ENCODE measurements at regions not wholly inside any gene's neighbourhood (a gene's known extent, or its start where the extent isn't known, plus 50 kb on each side); places are given as distances from the start of the nearest gene placed in this dataset.

DNA sequence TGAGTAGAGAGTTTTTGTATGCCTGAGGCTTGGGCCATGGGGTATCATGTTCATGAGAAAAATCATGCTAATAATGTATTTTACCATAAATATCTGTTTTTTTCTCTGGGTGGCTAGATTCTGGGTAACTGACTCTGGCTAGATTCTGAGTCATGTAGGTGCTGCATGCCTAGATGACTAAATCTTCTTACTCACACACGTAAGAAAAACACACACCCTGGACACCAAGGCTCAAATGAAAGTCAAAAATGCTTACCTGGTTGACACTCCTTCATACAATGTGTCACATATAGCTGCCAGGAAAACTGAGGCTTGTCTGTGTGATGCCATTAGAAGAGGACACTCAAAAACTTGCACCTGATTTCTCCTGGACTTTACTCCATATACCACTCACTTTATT is 597.4 kb upstream of the SLITRK1 start:
- Histone ChIP-seq H3F3A (ENCODE audit: insufficient read depth, low read depth) (no peaks in the 10 kb centered on the region), H3K9me3 (ENCODE audit: insufficient read depth, low read depth) (no peaks in the 10 kb centered on the region), H3K27ac (no peak overlapping the region), H2AFZ (no peak overlapping the region), H3K27me3 (ENCODE audit: insufficient read depth, low read depth) (no peaks in the 10 kb centered on the region), H3K9me2 (ENCODE audit: insufficient read depth) (no peaks in the 10 kb centered on the region), H3K79me2 (ENCODE audit: low read depth) (no peaks in the 10 kb centered on the region), H4K20me1 (ENCODE audit: insufficient read depth) (no peaks in the 10 kb centered on the region; the same call in 1 of the 2 replicates), H3K4me1 (replicated peaks; ENCODE audit: insufficient read depth) (no peaks in the 10 kb centered on the region), H3K4me3 (no peak overlapping the region), H3K4me2 (no peak overlapping the region), H3K36me3 (ENCODE audit: low read depth) (no peaks in the 10 kb centered on the region)
- no peak for DNase-seq
- ChIA-PET POLR2A (ENCODE audit: unreplicated experiment) (no interaction called here), CTCF (no interaction called here)
- no peak for TF ChIP-seq EZH2 (IDR thresholded peaks at IDR 0.05; ENCODE audit: low read depth)
- TF ChIP-seq, protein P1, sequence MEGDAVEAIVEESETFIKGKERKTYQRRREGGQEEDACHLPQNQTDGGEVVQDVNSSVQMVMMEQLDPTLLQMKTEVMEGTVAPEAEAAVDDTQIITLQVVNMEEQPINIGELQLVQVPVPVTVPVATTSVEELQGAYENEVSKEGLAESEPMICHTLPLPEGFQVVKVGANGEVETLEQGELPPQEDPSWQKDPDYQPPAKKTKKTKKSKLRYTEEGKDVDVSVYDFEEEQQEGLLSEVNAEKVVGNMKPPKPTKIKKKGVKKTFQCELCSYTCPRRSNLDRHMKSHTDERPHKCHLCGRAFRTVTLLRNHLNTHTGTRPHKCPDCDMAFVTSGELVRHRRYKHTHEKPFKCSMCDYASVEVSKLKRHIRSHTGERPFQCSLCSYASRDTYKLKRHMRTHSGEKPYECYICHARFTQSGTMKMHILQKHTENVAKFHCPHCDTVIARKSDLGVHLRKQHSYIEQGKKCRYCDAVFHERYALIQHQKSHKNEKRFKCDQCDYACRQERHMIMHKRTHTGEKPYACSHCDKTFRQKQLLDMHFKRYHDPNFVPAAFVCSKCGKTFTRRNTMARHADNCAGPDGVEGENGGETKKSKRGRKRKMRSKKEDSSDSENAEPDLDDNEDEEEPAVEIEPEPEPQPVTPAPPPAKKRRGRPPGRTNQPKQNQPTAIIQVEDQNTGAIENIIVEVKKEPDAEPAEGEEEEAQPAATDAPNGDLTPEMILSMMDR (conservative IDR thresholded peaks at IDR 0.05) = no peak
- BruUV-seq (replicated peaks) = no TSS peak
- intact Hi-C loops (cut with micrococcal nuclease; ENCODE audit: unreplicated experiment) = no loop called here

DNA sequence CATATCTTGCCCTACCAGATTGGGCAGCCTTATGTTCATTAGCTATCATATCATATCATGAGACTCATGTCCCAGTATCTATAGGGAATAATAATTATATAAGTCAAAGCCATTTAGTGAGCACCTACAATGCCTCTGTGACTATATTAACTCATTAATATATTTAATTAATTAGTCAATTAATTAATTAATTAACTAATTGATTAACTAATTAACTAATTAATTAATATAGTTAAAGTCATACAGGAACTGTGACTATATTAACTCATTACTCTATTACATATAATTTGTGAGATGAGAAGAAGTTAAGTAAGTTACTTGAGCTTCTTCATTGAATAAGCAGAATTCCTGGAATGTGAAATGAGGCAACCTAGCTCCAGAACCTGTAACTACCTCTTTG is 588.3 kb upstream of the SLITRK1 start:
- BruUV-seq (replicated peaks) = no TSS peak
- CTCF ChIA-PET = no interaction called here

DNA sequence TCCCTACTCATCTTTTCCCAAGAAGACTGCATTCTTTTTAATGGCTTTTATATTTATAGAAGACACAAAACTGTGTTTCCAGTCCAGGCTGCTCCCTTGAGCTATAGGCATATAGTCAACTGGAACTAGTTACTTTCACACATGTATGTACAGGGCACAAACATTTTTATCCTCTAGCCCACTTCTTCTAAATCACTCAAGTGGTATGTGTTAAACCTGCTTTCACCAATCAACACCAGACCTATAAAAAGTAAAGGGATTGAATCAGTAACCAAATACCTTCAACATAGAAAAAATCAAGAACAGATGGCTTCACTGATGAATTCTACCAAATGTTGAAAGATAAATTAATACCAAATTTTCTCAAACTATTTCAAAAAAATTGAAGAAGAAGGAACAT is 584.2 kb upstream of the SLITRK1 start:
- intact Hi-C loops (cut with micrococcal nuclease; ENCODE audit: unreplicated experiment) = no loop called here
- ChIA-PET POLR2A (ENCODE audit: unreplicated experiment) (no interaction called here), CTCF (no interaction called here)
- no peak for DNase-seq
- no peaks in the 10 kb centered on the region for H3K79me2 ChIP-seq (ENCODE audit: low read depth)
- H3K9me2 ChIP-seq (ENCODE audit: insufficient read depth) = no peaks in the 10 kb centered on the region
- no peak overlapping the region for H2AFZ ChIP-seq
- no peak overlapping the region for H3K4me2 ChIP-seq
- no peaks in the 10 kb centered on the region for H3K27me3 ChIP-seq (ENCODE audit: insufficient read depth, low read depth)
- no peaks in the 10 kb centered on the region for H3K4me1 ChIP-seq (replicated peaks; ENCODE audit: insufficient read depth)
- BruUV-seq (replicated peaks) = no TSS peak
- H3K9me3 ChIP-seq (ENCODE audit: insufficient read depth, low read depth) = no peaks in the 10 kb centered on the region
- H3K27ac ChIP-seq = no peak overlapping the region
- TF ChIP-seq EZH2 (IDR thresholded peaks at IDR 0.05; ENCODE audit: low read depth) = no peak
- TF ChIP-seq, protein P1 (conservative IDR thresholded peaks at IDR 0.05) = no peak
- no peaks in the 10 kb centered on the region for H3K36me3 ChIP-seq (ENCODE audit: low read depth)
- no peaks in the 10 kb centered on the region for H4K20me1 ChIP-seq (ENCODE audit: insufficient read depth)
- no peak overlapping the region for H3K4me3 ChIP-seq
- H3F3A ChIP-seq (ENCODE audit: insufficient read depth, low read depth) = no peaks in the 10 kb centered on the region

More for the DNA sequence above, 588.3 kb upstream of the SLITRK1 start:
- H3K4me3 ChIP-seq = no peak overlapping the region
- intact Hi-C loops (cut with micrococcal nuclease; ENCODE audit: unreplicated experiment) = no loop called here
- no peaks in the 10 kb centered on the region for H3K9me3 ChIP-seq (ENCODE audit: insufficient read depth, low read depth)
- H3K36me3 ChIP-seq (ENCODE audit: low read depth) = no peaks in the 10 kb centered on the region
- H2AFZ ChIP-seq = no peak overlapping the region
- POLR2A ChIA-PET (ENCODE audit: unreplicated experiment) = no interaction called here
- H3K4me1 ChIP-seq (replicated peaks; ENCODE audit: insufficient read depth) = no peaks in the 10 kb centered on the region
- H3F3A ChIP-seq (ENCODE audit: insufficient read depth, low read depth) = no peaks in the 10 kb centered on the region
- H3K4me2 ChIP-seq = no peak overlapping the region
- no peaks in the 10 kb centered on the region for H4K20me1 ChIP-seq (ENCODE audit: insufficient read depth)
- H3K79me2 ChIP-seq (ENCODE audit: low read depth) = no peaks in the 10 kb centered on the region
- no peaks in the 10 kb centered on the region for H3K27me3 ChIP-seq (ENCODE audit: insufficient read depth, low read depth)
- H3K9me2 ChIP-seq (ENCODE audit: insufficient read depth) = no peaks in the 10 kb centered on the region
- no peak overlapping the region for H3K27ac ChIP-seq
- no peak for TF ChIP-seq EZH2 (IDR thresholded peaks at IDR 0.05; ENCODE audit: low read depth)
- TF ChIP-seq, protein P1 (conservative IDR thresholded peaks at IDR 0.05) = no peak
- no peak for DNase-seq

Measured in PC-9 (cell line).